T-helper 1 cell (primary cell): ENCODE measurements at regions not wholly inside any gene's neighbourhood (a gene's known extent, or its start where the extent isn't known, plus 50 kb on each side); places are given as distances from the start of the nearest gene placed in this dataset.
"Not testable (repeated sequence)": the region's sequence is repeated elsewhere in the genome, so short reads cannot be mapped to it uniquely, and the experiment has no call there.

Experiments used
- DNase-seq, 5 donors: peaks; one replicate each; pipeline ENCODE4 v3.0.0-alpha.2; 2012 to 2020

DNA sequence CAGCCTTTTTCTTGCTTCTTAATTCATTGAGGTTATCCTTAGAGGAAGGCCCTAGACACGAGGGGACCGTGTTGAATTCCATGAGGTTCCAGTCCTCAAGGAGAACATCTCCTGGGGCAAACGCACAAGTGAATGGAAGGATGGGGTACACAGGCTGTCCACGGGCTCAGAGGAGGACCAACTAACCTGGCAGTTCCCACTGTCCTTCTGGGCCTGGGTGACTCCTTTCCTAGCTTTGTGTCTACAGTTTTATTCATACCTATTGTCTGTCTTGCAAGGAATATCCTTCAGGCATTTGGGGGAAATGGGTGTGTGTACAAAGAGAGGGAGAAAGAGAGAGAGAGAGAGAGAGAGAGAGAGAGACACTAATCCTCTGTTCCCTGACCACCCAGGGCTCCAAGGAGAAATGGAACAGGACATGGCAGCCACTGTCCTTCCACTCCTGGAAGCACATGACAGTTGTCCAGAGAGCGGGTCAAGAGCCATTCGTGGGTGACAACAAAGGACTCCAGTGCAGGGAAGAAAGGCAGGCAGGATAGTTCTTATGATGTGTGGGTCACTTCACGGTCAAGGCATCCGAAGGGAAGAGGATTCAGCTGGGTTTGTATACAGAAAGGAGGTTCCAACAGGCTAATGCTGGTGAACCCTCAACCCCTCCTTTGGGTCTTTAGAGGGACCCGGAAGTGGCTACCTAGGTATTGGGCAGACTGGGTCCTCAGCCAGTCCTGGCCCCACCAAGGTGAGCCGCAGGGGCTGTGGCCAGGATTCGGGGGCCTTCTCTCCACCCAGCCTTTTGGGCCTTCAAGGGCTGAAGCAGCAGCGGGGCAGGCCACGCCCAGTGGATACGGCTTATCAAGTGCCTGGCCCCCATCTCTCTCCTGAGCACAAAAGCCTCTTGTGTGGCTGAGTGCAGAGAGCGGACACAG is 150.6 kb downstream of the MYCN start:
- DNase-seq = no peak

DNA sequence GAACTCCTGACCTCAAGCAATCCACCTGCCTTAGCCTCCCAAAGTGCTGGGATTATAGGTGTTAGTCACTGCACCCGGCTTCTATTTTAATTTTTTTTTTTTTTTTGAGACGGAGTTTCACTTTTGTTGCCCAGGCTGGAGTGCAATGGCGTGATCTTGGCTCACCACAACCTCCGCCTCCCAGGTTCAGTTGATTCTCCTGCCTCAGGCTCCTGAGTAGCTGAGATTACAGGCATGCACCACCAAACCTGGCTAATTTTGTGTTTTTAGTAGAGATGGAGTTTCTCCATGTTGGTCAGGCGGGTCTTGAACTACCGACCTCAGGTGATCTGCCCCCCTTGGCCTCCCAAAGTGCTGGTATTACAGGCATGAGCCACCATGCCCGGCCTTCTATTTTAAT is 149.1 kb downstream of the MYCN start:
- DNase-seq = not testable (repeated sequence)

DNA sequence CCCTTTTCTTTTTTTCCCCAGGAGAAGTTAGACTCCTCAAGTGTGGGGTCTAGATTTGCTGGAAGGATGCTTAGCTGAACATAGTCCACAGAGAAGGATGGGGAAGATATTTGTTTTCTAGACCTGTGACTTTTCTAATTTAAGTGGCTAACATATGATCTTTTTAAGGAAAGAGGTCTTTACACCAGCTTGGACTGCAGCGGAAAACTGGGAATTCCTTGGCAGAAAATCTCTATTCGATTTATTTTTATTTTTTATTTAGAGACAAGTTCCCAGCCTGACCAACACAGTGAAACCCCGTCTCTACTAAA is 148.4 kb downstream of the MYCN start:
- no peak for DNase-seq

DNA sequence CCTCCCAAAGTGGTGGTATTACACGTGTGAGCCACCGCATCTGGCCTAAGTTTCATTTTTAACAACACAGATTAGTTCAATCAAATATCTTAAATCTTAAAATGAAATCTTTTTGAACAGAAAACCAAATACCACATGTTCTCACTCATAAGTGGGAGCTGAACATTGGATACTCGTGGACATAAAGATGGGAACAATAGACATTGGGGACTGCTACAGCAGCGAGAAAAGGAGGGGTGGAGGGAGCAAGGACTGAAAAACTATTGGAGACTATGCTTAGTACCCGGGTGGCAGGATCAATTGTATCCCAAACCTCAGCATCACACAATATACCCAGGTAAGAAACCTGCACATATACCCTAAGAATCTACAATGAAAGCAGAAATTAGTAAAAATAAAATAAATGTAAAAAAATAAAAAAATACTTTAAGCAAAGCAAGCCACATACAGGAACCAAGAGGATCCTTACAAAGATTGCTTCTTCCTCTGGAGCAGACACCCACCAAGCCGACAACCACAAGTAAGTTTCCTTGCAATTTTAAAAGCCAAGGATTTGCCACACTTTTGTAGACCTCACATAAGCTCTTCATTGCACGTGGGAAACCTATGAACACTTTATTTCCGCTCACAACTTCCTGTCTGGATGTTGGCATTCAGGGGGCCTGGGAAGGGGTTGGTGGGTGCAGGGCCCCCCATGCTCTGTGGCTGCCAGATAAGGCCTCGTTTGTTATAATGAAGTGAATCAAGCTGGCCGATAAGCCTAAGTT is 147.9 kb downstream of the MYCN start:
- no peak for DNase-seq

- DNase-seq = not testable (repeated sequence)
Observed at GRCh38 chr2:16086136-16086535, 145.8 kb downstream of the MYCN start.

GRCh38 chr2:16085073-16085472 is 144.7 kb downstream of the MYCN start:
- no peak for DNase-seq

DNA sequence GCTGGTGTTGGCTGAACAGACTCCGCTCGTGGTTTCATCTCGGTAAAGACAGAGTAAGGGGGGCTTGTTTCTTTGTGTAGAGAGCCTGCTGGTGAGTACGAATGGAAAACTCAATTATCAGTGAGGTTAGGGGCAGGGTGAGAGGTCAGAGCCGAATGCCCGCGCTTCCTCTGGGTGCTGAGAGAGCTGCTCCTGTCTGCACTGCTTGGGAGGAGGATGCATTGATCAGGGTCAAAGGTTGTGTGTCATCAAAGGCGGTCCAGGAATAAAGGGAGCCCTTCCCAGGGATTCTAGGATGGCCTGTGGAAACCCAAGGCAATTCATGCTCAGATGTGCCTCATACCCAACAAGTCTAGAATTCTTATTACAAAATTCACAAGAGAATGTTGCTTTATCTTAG is 143.9 kb downstream of the MYCN start:
- DNase-seq = no peak

GRCh38 chr2:16082276-16082675 is 141.9 kb downstream of the MYCN start:
- DNase-seq = no peak

GRCh38 chr2:16081316-16082200 is 141.2 kb downstream of the MYCN start:
- no peak for DNase-seq

GRCh38 chr2:16080516-16080915 is 140.2 kb downstream of the MYCN start:
- no peak for DNase-seq

DNA sequence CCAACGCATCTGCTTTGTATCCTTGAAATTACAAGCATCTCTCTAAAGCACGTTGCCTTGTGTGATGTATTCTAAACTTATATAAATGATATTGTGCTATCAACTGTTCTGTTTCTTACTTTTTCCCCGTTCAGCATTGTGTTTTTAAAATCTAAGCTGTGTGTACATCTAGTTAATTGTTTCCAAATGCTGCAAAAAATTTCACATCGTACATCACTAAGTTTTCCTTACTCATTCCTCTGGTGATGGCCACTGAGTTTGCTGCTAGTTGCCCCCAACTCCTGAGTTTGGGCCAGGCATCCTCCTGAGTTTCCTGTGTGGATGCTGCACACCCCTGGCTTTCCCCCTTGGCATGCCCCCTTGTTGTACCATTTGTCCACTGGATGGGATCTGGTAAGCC is 139.7 kb downstream of the MYCN start:
- no peak for DNase-seq

DNA sequence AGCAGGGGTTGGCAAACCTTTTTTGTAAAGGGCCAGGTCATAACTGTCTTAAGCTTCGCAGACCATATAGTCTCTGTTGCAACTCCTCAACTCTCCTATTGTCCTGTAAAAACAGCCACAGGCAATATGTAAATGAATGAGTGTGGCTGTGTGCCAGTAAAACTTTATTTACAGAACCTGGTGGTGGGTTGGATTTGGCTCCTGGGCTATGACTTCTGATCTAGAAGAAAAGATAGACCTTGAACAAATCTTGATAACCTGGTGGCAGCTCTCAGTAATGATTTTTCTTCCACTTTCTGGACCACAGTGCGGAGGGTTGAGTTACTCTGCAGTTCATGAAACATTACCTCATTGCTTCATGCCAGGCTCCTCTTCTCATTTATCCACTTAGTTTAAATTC is 139.3 kb downstream of the MYCN start:
- DNase-seq = no peak

DNA sequence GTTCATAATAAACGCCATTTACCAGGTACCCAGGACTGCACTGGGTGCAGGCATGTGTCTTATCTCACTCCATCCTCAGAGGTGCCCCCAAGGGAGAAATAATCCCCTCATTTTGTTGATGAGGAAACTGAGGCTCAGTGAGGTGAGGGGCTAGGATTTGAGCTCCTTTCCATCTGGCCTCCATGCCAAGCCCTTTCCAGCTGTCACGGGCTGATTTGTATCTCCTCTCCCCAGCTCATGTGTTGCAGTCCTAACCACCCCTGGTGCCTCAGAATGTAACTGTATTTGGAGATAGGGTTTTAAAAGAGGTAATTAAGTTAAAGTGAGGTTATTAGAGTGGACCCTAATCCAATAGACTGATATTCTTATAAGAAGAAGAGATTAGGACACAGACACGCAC is 137.3 kb downstream of the MYCN start:
- DNase-seq = no peak

GRCh38 chr2:16076911-16077310 is 136.6 kb downstream of the MYCN start:
- DNase-seq = no peak

- DNase-seq = no peak
Observed at GRCh38 chr2:16075045-16076012, 135.0 kb downstream of the MYCN start.

DNA sequence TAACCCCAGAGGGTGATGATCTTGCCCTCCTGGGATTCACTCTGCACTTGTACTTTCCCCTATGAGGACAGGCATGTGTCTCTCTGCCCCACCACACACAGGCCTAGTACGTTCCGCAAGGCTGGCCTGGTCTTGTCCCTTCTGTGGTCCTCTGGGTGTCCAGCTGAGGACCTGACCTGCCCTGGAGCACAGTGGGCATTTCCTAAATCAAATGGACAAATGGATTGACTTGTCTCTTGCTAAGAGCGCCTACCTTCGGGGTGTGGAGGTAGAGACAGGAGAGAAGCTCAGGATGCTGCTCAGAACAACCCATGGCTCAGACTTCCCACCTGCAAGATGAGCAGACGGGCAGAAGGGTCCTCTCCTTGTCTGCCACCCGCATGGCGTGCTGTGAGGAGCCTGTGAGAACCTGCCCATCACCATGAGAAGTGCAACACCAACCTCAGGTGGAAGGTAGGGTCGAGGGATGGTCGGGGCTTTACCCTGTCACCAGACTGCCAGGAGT is 133.6 kb downstream of the MYCN start:
- no peak for DNase-seq

GRCh38 chr2:16073471-16073870 is 133.1 kb downstream of the MYCN start:
- no peak for DNase-seq

DNA sequence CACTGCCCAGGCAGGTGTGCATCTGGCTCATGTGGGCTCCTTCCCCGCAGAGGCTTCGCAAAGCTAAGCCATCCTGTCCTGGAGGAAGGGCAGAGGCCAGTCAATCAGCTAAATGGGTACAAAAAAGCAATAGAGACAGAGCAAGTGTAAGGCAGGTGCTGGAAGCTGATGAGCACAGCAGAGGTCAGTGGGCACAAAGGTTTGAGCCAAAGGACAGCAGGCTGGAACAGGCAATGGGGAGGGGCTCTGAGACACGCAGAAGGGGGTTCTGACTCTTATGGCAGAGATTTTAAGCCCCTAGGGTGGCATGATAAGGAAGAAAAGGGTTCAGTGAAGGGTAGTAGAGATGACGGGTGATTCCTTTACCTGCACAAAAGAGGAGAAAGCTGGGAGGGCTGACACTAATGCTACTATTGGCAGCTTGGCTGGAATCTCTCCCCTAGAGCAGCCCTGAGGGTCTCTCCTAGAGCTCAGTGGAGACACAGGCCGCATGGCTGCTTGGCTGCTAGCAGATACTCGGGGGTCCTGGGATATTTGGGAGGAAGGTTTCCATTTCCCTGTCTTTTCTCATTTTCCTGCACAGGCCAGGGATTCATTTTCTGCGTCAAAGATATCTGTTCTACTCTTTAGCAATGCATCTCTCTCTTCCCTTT is 132.4 kb downstream of the MYCN start:
- no peak for DNase-seq

DNA sequence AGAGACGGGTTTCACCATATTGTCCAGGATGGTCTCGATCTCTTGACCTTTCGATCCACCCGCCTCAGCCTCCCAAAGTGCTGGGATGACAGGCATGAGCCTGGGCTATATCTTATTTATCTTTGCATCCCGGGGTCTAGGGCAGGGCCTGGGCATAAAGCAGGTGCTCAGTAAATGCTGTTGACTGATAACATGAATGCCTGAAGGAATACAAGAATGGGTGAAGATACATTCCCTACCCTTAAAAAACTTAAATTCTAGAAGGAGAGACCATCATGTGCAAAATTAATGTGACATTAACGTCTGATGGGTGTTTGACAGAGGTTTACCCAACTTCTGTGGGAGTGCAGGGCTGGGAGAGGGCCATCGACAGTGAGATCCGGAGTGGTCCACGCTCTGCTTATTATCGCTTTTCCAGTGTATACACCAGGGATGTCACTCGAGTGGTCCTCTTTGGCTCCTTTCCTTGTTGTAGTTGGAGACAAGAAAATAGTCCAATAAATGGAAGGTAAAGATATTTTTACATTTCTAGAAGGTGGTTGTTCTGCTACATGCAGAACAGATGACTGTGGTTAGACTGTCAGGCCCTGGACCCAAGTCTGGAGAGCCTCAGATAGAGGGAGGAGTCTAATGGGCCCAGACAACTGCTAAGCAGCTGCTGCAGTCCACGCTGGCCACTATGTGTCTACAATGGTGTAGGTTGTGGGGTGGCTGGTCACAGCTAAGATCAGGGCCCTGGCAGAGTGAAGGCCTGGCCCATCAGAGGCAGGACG is 131.7 kb downstream of the MYCN start:
- no peak for DNase-seq
